Thymus (tissue), 11 donors: ENCODE measurements at regions not wholly inside any gene's neighbourhood (a gene's known extent, or its start where the extent isn't known, plus 50 kb on each side); places are given as distances from the start of the nearest gene placed in this dataset.

Experiments
- DNase-seq, 9 donors: peaks; one replicate each; pipeline ENCODE4 v3.0.0-alpha.2; 2013; ENCODE audit warnings: low spot score in 9 of 9, low read depth in 6 of 9, missing footprints in 1 of 9
- H3K27ac ChIP-seq, 2 donors: one replicate each; pipeline ENCODE4 v1.5.1; 2013; ENCODE audit warnings: control low read depth in 1 of 2, low read depth in 1 of 2, low read length in 1 of 2, mild to moderate bottlenecking in 1 of 2, moderate library complexity in 1 of 2
- H3K27me3 ChIP-seq, 2 donors: one replicate each; pipeline ENCODE4 v1.5.1; 2013; ENCODE audit warnings: low read length in 1 of 2; ENCODE audit not compliant: control insufficient read depth in 2 of 2, insufficient read depth in 1 of 2
- H3K36me3 ChIP-seq, 2 donors: one replicate each; pipeline ENCODE4 v1.5.1; 2013; ENCODE audit warnings: low read length in 1 of 2, mild to moderate bottlenecking in 1 of 2, moderate library complexity in 1 of 2; ENCODE audit not compliant: control insufficient read depth in 2 of 2, insufficient read depth in 2 of 2
- H3K4me1 ChIP-seq, 2 donors: one replicate each; pipeline ENCODE4 v1.5.1; 2013; ENCODE audit warnings: low read length in 2 of 2; ENCODE audit not compliant: control insufficient read depth in 2 of 2, insufficient read depth in 2 of 2
- H3K4me3 ChIP-seq, 2 donors: one replicate each; pipeline ENCODE4 v1.5.1; 2013; ENCODE audit warnings: low read length in 2 of 2, control low read depth in 1 of 2, mild to moderate bottlenecking in 1 of 2
- H3K9me3 ChIP-seq, 2 donors: one replicate each; pipeline ENCODE4 v1.5.1; 2013; ENCODE audit warnings: low read length in 1 of 2, mild to moderate bottlenecking in 1 of 2; ENCODE audit not compliant: control insufficient read depth in 2 of 2, insufficient read depth in 1 of 2
- WGBS: extraction: QIAGEN DNeasy Blood & Tissue Kit; methylation state at CpG from one replicate; pipeline ENCODE4 v1.1.7; 2013; 5-methylcytosine and 5-hydroxymethylcytosine counted together
- donor health status: healthy.

DNA sequence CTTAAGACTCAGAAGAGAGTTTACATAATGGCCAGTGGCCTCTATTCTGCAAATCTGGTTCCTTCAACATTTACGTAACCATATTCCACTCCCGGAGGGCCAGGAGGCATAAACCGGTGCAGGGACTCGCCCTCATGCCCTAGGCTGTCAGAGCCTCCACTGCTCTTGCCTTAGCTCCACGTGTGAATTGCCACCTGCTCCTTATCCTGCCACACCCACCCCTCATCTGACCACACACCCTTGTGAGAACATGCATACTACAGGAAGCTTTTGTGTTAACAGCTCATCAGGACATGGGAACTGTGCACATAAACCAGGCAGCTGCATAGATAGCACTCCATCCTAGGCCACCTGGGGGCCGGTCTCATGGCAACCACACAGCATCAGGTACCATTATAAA lies 146.7 kb upstream of the PFKP start:
- peaks cover 3 to 24% of the 10 kb centered on the region in 2 donors for H3K4me1 ChIP-seq
- 67% methylated on average over 6 of the region's 6 CpGs for WGBS
- H3K9me3 ChIP-seq = no peaks in the 10 kb centered on the region
- peak in 1 of 9 donors; percentile 64 for DNase-seq
- H3K27ac ChIP-seq = no peak overlapping the region
- peaks cover 0 to 6% of the 10 kb centered on the region in 2 donors for H3K27me3 ChIP-seq
- H3K4me3 ChIP-seq = no peak overlapping the region
- H3K36me3 ChIP-seq = no peaks in the 10 kb centered on the region

DNA sequence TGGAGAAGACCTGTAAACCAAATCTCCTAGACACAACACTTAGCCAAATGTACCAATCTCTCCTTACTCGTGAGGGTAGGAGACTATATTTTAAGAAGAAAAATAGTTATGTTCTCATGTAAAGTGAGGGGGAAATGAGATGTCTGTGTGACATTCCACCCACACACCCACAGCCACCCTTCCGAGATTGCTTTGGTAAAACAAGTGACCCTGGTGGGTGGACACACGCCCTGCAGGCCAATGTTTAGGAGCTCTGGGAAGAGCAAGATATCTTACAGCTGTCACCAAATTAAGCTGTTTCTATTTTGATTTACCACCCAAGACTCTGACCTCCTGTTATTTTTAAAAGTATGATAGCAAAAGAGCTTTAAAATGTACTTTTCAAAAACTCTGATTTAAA lies 147.2 kb upstream of the PFKP start:
- H3K4me3 ChIP-seq = no peak overlapping the region
- 80% methylated on average over 3 of the region's 3 CpGs for WGBS
- peaks cover 0 to 6% of the 10 kb centered on the region in 2 donors for H3K27me3 ChIP-seq
- H3K27ac ChIP-seq = no peak overlapping the region
- H3K9me3 ChIP-seq = no peaks in the 10 kb centered on the region
- peaks cover 3 to 20% of the 10 kb centered on the region in 2 donors for H3K4me1 ChIP-seq
- H3K36me3 ChIP-seq = no peaks in the 10 kb centered on the region
- no peak for DNase-seq

- Histone ChIP-seq H3K4me1 (peaks cover 3 to 20% of the 10 kb centered on the region in 2 donors), H3K36me3 (no peaks in the 10 kb centered on the region), H3K4me3 (no peak overlapping the region), H3K27ac (no peak overlapping the region), H3K9me3 (no peaks in the 10 kb centered on the region), H3K27me3 (peaks cover 0 to 6% of the 10 kb centered on the region in 2 donors)
- 96% methylated on average over 2 of the region's 2 CpGs for WGBS
- DNase-seq = no peak
Measured at GRCh38 chr10:2919016-2919415, 148.3 kb upstream of the PFKP start.

- peaks cover 0 to 6% of the 10 kb centered on the region in 2 donors for H3K27me3 ChIP-seq
- no peak overlapping the region for H3K27ac ChIP-seq
- H3K36me3 ChIP-seq = no peaks in the 10 kb centered on the region
- no peak for DNase-seq
- no peak overlapping the region for H3K4me3 ChIP-seq
- H3K9me3 ChIP-seq = no peaks in the 10 kb centered on the region
- WGBS = 88% methylated on average over 1 of the region's 1 CpG
- H3K4me1 ChIP-seq = peaks cover 3 to 21% of the 10 kb centered on the region in 2 donors
Measured at GRCh38 chr10:2918489-2918888, 148.9 kb upstream of the PFKP start.

- H3K4me1 ChIP-seq = peaks cover 3 to 24% of the 10 kb centered on the region in 2 donors
- H3K9me3 ChIP-seq = no peaks in the 10 kb centered on the region
- no peak overlapping the region for H3K27ac ChIP-seq
- WGBS = 85% methylated on average over 10 of the region's 10 CpGs
- H3K4me3 ChIP-seq = no peak overlapping the region
- no peak for DNase-seq
- no peaks in the 10 kb centered on the region for H3K36me3 ChIP-seq
- H3K27me3 ChIP-seq = peaks cover 0 to 6% of the 10 kb centered on the region in 2 donors
Measured at GRCh38 chr10:2917926-2918325, 149.4 kb upstream of the PFKP start.

DNA sequence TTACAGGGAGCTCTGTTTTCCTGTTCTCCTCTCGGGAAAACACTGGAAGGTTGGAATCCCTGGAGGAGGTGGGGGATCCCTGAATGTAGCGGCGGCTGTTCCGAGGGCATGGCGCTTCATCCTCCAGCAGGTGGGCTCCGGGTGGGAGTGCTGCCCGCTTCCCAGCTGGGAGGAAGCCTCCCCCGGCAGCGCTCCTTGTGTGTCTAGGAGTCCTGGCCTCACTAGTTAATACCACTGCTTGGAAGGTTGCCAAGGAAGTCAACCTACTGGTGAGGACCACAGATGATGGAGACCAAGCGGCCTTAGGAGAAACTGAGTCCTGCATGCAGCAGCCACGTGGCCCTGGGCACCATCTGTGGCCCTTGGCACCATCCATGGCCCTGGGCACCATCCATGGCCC lies 151.9 kb upstream of the PFKP start:
- no peak for DNase-seq
- peaks cover 3 to 25% of the 10 kb centered on the region in 2 donors for H3K4me1 ChIP-seq
- no peaks in the 10 kb centered on the region for H3K27me3 ChIP-seq
- no peaks in the 10 kb centered on the region for H3K36me3 ChIP-seq
- 97% methylated on average over 11 of the region's 11 CpGs for WGBS
- H3K27ac ChIP-seq = no peak overlapping the region
- H3K9me3 ChIP-seq = no peaks in the 10 kb centered on the region
- no peak overlapping the region for H3K4me3 ChIP-seq

- no peak for DNase-seq
- Histone ChIP-seq H3K27me3 (no peaks in the 10 kb centered on the region), H3K27ac (no peak overlapping the region), H3K36me3 (no peaks in the 10 kb centered on the region), H3K9me3 (no peaks in the 10 kb centered on the region), H3K4me3 (no peak overlapping the region), H3K4me1 (peaks cover 3 to 32% of the 10 kb centered on the region in 2 donors)
- WGBS = 84% methylated on average over 5 of the region's 5 CpGs
Measured at GRCh38 chr10:2914741-2915140, 152.6 kb upstream of the PFKP start.

- Histone ChIP-seq H3K27me3 (no peaks in the 10 kb centered on the region), H3K9me3 (no peaks in the 10 kb centered on the region), H3K36me3 (no peaks in the 10 kb centered on the region), H3K4me1 (peaks cover 4 to 40% of the 10 kb centered on the region in 2 donors), H3K4me3 (no peak overlapping the region), H3K27ac (no peak overlapping the region)
- 83% methylated on average over 4 of the region's 4 CpGs for WGBS
- no peak for DNase-seq
Measured at GRCh38 chr10:2913474-2913873, 153.9 kb upstream of the PFKP start.

- WGBS = 65% methylated on average over 3 of the region's 3 CpGs
- peaks cover 8 to 56% of the 10 kb centered on the region in 2 donors for H3K4me1 ChIP-seq
- no peaks in the 10 kb centered on the region for H3K36me3 ChIP-seq
- no peak for DNase-seq
- H3K9me3 ChIP-seq = no peaks in the 10 kb centered on the region
- H3K27me3 ChIP-seq = no peaks in the 10 kb centered on the region
- no peak overlapping the region for H3K4me3 ChIP-seq
- H3K27ac ChIP-seq = peak overlapping the region in 1 of 2 donors; percentile 35
Measured at GRCh38 chr10:2910656-2911055, 156.7 kb upstream of the PFKP start.

- DNase-seq = peak in 1 of 9 donors; percentile 51
- Histone ChIP-seq H3K36me3 (no peaks in the 10 kb centered on the region), H3K4me3 (no peak overlapping the region), H3K4me1 (peaks cover 8 to 63% of the 10 kb centered on the region in 2 donors), H3K9me3 (no peaks in the 10 kb centered on the region), H3K27ac (peak overlapping the region in 1 of 2 donors; percentile 75), H3K27me3 (no peaks in the 10 kb centered on the region)
- 69% methylated on average over 5 of the region's 5 CpGs for WGBS
Measured at GRCh38 chr10:2909921-2910320, 157.4 kb upstream of the PFKP start.
